H1 (cell line): ENCODE measurements at regions not wholly inside any gene's neighbourhood (a gene's known extent, or its start where the extent isn't known, plus 50 kb on each side); places are given as distances from the start of the nearest gene placed in this dataset.

Experiments used
- RBBP5 ChIP-seq: IDR thresholded peaks from 2 replicates; pipeline ENCODE4 v1.7.1; 2012; ENCODE audit warnings: low read depth, mild to moderate bottlenecking, inconsistent platforms, low read length, moderate library complexity, borderline replicate concordance
- SUZ12 ChIP-seq: fragments of 200-600 bp; sonication (generic); IDR thresholded peaks from 2 replicates; pipeline ENCODE4 v1.6.1; 2012; ENCODE audit warnings: mild to moderate bottlenecking, inconsistent platforms, low read length, moderate library complexity, mixed read lengths
- USF2 ChIP-seq: IDR thresholded peaks from 2 replicates; pipeline ENCODE4 v1.6.1; 2011; ENCODE audit warnings: low read length, improper control_type of control experiment
- ZNF274 ChIP-seq: IDR thresholded peaks from 2 replicates; pipeline ENCODE4 v1.7.0; 2012; ENCODE audit warnings: low read length, borderline replicate concordance; ENCODE audit errors: extremely low read depth
- TF ChIP-seq, protein P1 (sequence below), 3 experiments: IDR thresholded peaks; 1 replicate in 2 of 3; 2 replicates in 1 of 3; pipeline versions ENCODE4 v1.5.1 to v1.6.1; 2011; ENCODE audit warnings: low read length in 3 of 3, mild to moderate bottlenecking in 3 of 3, inconsistent platforms in 2 of 3, low read depth in 1 of 3, moderate library complexity in 1 of 3; ENCODE audit not compliant: insufficient read depth in 1 of 3; ENCODE audit errors: control extremely low read depth in 1 of 3

- TF ChIP-seq SUZ12 (no peak), ZNF274 (no peak), RBBP5 (no peak), USF2 (no peak)
- TF ChIP-seq, protein P1, sequence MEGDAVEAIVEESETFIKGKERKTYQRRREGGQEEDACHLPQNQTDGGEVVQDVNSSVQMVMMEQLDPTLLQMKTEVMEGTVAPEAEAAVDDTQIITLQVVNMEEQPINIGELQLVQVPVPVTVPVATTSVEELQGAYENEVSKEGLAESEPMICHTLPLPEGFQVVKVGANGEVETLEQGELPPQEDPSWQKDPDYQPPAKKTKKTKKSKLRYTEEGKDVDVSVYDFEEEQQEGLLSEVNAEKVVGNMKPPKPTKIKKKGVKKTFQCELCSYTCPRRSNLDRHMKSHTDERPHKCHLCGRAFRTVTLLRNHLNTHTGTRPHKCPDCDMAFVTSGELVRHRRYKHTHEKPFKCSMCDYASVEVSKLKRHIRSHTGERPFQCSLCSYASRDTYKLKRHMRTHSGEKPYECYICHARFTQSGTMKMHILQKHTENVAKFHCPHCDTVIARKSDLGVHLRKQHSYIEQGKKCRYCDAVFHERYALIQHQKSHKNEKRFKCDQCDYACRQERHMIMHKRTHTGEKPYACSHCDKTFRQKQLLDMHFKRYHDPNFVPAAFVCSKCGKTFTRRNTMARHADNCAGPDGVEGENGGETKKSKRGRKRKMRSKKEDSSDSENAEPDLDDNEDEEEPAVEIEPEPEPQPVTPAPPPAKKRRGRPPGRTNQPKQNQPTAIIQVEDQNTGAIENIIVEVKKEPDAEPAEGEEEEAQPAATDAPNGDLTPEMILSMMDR (IDR thresholded peaks at IDR 0.05; ENCODE audit: control extremely low read depth in 1 of 3, insufficient read depth in 1 of 3, low read depth in 1 of 3, low read length in 3 of 3) = no peak
Measured at GRCh38 chr1:78339490-78339889, 151.3 kb upstream of the PTGFR start.
